ENCODE measurements at regions not wholly inside any gene's neighbourhood (a gene's known extent, or its start where the extent isn't known, plus 50 kb on each side); places are given as distances from the start of the nearest gene placed in this dataset.

DNA sequence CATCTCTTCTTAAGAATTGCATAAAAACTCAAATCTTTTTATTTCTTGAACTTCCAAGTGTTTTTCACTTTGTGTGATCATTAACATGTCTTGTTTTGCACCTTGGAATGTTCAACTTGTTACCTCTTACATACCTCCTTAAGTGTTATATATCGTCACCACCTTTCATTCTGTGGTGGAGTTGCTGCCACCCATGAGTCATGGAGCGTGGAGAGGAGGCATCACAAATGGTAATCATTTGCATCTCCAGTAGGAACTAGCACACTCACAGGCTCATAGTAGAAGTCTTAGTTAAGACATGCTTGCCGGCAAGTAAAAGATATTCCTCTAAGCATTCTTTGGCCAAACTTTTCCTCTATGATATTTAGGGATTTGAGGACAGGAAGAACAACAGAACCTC is 67.0 kb upstream of the VCX start:
- Mint-ChIP-seq H3K27ac (ENCODE audit: unreplicated experiment) (no peak overlapping the region), H3K9me3 (ENCODE audit: low read depth) (peaks cover 4% of the 10 kb centered on the region), H3K27me3 (ENCODE audit: low read depth) (no peaks in the 10 kb centered on the region), H3K4me1 (ENCODE audit: low read depth) (no peaks in the 10 kb centered on the region), H3K36me3 (ENCODE audit: low read depth) (no peaks in the 10 kb centered on the region), H3K4me3 (ENCODE audit: unreplicated experiment) (no peak overlapping the region)
- DNase-seq (ENCODE audit: low spot score) = no peak
- TF ChIP-seq, protein P1, sequence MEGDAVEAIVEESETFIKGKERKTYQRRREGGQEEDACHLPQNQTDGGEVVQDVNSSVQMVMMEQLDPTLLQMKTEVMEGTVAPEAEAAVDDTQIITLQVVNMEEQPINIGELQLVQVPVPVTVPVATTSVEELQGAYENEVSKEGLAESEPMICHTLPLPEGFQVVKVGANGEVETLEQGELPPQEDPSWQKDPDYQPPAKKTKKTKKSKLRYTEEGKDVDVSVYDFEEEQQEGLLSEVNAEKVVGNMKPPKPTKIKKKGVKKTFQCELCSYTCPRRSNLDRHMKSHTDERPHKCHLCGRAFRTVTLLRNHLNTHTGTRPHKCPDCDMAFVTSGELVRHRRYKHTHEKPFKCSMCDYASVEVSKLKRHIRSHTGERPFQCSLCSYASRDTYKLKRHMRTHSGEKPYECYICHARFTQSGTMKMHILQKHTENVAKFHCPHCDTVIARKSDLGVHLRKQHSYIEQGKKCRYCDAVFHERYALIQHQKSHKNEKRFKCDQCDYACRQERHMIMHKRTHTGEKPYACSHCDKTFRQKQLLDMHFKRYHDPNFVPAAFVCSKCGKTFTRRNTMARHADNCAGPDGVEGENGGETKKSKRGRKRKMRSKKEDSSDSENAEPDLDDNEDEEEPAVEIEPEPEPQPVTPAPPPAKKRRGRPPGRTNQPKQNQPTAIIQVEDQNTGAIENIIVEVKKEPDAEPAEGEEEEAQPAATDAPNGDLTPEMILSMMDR (IDR thresholded peaks at IDR 0.05) = no peak

DNA sequence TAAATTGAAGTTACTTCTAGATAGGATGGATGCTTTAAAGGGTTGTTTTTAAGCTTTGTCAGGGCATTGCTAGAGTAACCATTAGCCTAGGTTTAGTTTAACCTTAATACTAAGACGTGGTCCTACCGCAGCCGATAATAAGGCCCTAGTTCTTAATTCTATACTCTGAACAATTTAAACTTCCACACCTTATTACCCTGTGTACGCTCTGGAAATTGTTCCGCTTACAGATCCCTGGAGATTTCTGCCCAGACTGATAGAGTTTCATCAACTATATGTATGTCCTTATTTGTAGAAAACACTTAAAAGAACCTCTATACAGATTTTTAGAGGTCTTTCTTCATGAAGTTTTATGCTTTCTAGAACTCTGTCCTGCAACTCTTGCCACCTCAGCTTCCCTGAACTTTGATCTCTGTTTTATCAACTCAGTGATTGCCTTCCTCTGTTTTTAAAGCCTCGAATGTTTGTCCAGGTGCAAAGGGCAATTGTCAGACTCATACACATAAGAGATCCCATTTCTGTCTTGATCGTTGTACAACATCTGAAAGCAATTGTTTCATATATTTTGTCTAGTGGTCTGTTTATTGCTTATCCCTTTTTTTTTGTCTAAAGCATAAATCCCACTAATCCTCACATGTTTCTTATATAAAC is 71.1 kb upstream of the VCX start:
- Mint-ChIP-seq H3K4me3 (ENCODE audit: unreplicated experiment) (no peak overlapping the region), H3K36me3 (ENCODE audit: low read depth) (no peaks in the 10 kb centered on the region), H3K27ac (ENCODE audit: unreplicated experiment) (no peak overlapping the region), H3K9me3 (ENCODE audit: low read depth) (peaks cover 8% of the 10 kb centered on the region), H3K4me1 (ENCODE audit: low read depth) (no peaks in the 10 kb centered on the region), H3K27me3 (ENCODE audit: low read depth) (no peaks in the 10 kb centered on the region)
- TF ChIP-seq, protein P1 (IDR thresholded peaks at IDR 0.05) = no peak
- DNase-seq (ENCODE audit: low spot score) = no peak

DNA sequence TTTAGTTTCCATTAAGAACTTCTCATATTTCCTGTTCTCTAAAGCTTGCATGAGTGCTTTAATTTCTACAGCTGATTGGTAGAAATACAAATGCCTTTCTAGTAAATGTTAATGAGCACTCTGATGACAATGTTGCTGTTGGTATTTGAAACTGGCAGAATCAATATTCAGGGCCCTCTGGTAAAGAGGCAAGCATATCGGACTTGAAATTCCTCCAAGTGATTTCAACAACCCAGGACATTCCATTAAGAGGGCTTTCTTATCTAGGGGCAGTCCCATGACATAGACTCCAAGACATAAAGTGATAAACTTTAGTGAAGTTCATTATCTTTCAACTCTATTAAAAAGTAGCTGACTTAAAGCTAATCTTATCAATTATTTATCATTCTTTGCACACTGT is 83.1 kb upstream of the VCX start:
- no peaks in the 10 kb centered on the region for H3K36me3 Mint-ChIP-seq (ENCODE audit: low read depth)
- TF ChIP-seq, protein P1 (IDR thresholded peaks at IDR 0.05) = no peak
- no peaks in the 10 kb centered on the region for H3K9me3 Mint-ChIP-seq (ENCODE audit: low read depth)
- DNase-seq (ENCODE audit: low spot score) = no peak
- H3K4me3 Mint-ChIP-seq (ENCODE audit: unreplicated experiment) = no peak overlapping the region
- H3K4me1 Mint-ChIP-seq (ENCODE audit: low read depth) = no peaks in the 10 kb centered on the region
- no peak overlapping the region for H3K27ac Mint-ChIP-seq (ENCODE audit: unreplicated experiment)
- H3K27me3 Mint-ChIP-seq (ENCODE audit: low read depth) = no peaks in the 10 kb centered on the region

DNA sequence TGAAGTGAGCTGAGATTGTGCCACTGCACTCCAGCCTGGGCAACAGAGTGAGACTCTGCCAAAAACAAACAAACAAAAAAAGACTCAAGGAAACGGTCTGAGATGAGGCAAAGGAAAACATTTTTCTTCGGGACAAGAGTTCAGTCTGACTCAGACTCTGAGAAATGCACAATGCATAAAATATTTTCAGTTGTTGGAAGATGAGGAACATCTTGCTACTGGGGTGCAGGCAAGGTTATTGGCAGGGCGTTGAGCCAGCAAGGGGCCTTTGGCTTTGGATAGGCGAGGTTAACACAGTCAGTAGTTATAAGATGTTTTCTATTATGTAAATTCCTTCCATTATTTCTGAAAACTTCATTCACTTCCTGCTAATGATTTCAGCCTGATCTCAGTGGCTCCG is 96.1 kb upstream of the VCX start:
- DNase-seq (ENCODE audit: low spot score) = no peak
- TF ChIP-seq, protein P1 (IDR thresholded peaks at IDR 0.05) = no peak
- no peak overlapping the region for H3K4me3 Mint-ChIP-seq (ENCODE audit: unreplicated experiment)
- H3K27ac Mint-ChIP-seq (ENCODE audit: unreplicated experiment) = no peak overlapping the region
- peaks cover 3% of the 10 kb centered on the region for H3K9me3 Mint-ChIP-seq (ENCODE audit: low read depth)
- no peaks in the 10 kb centered on the region for H3K36me3 Mint-ChIP-seq (ENCODE audit: low read depth)
- H3K27me3 Mint-ChIP-seq (ENCODE audit: low read depth) = no peaks in the 10 kb centered on the region
- peaks cover 5% of the 10 kb centered on the region for H3K4me1 Mint-ChIP-seq (ENCODE audit: low read depth)

DNA sequence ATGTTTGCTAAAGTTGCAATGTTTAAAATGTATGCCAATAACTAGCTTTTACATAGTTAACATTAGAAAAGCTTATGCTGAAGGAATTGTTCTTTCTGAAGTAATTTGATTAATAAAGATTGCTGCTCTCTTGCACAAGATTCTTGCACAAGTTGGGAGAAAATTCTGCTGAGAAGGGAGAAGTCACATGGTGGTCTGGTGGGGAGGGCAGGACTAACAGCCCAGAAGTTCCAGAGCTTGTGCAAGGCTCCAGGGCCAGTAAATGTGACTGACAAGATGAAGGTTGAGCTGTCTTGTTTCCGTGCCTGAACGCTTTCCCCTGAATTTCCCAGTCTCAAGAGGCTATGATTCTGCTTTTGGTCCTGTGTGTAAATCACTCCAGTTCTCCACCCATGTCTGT is 112.9 kb upstream of the VCX start:
- TF ChIP-seq, protein P1 (IDR thresholded peaks at IDR 0.05) = no peak
- Mint-ChIP-seq H3K27ac (ENCODE audit: unreplicated experiment) (no peak overlapping the region), H3K4me1 (ENCODE audit: low read depth) (no peaks in the 10 kb centered on the region), H3K4me3 (ENCODE audit: unreplicated experiment) (no peak overlapping the region), H3K9me3 (ENCODE audit: low read depth) (no peaks in the 10 kb centered on the region), H3K36me3 (ENCODE audit: low read depth) (no peaks in the 10 kb centered on the region), H3K27me3 (ENCODE audit: low read depth) (no peaks in the 10 kb centered on the region)
- no peak for DNase-seq (ENCODE audit: low spot score)

Measured in chondrocyte (in vitro differentiated cells).